Suprapubic skin (tissue), 4 donors: ENCODE measurements at regions not wholly inside any gene's neighbourhood (a gene's known extent, or its start where the extent isn't known, plus 50 kb on each side); places are given as distances from the start of the nearest gene placed in this dataset.

ENCODE experiments used
- DNase-seq, 2 donors: peaks; one replicate each; pipeline ENCODE4 v3.0.0-alpha.2; 2019; ENCODE audit warnings: low spot score in 2 of 2
- H3K27ac ChIP-seq: fragments of 200-600 bp; sonication (generic); one replicate; pipeline ENCODE4 v1.5.1; 2019
- H3K27me3 ChIP-seq: fragments of 200-600 bp; sonication (generic); one replicate; pipeline ENCODE4 v1.5.1; 2019
- H3K36me3 ChIP-seq: fragments of 200-600 bp; sonication (generic); one replicate; pipeline ENCODE4 v1.5.1; 2019
- H3K4me1 ChIP-seq: fragments of 200-600 bp; sonication (generic); one replicate; pipeline ENCODE4 v1.5.1; 2019
- H3K4me3 ChIP-seq: fragments of 200-600 bp; sonication (generic); one replicate; pipeline ENCODE4 v1.5.1; 2019; ENCODE audit warnings: mild to moderate bottlenecking
- H3K9me3 ChIP-seq: fragments of 200-600 bp; sonication (generic); one replicate; pipeline ENCODE4 v1.5.1; 2019
- CTCF ChIP-seq, 2 donors: fragments of 200-600 bp in 1 of 2; fragments of 450-650 bp in 1 of 2; sonication (generic) in 1 of 2; IDR thresholded peaks; one replicate each; pipeline ENCODE4 v1.5.1; 2016 to 2019; ENCODE audit warnings: antibody characterized with exemption in 2 of 2, mild to moderate bottlenecking in 1 of 2, moderate library complexity in 1 of 2
- EP300 ChIP-seq: sonication (generic); formaldehyde crosslinking; IDR thresholded peaks from one replicate; pipeline ENCODE4 v1.6.1; 2017; ENCODE audit warnings: antibody characterized with exemption
- POLR2A ChIP-seq, 2 donors: fragments of 450-650 bp; IDR thresholded peaks; one replicate each; pipeline ENCODE4 v1.6.1; 2017; ENCODE audit warnings: antibody characterized with exemption in 2 of 2, mild to moderate bottlenecking in 2 of 2, moderate library complexity in 2 of 2
- POLR2AphosphoS5 ChIP-seq, 3 donors: sonication (generic); formaldehyde crosslinking; IDR thresholded peaks; one replicate each; pipeline ENCODE4 v1.6.1; 2017; ENCODE audit warnings: antibody characterized with exemption in 3 of 3
- WGBS: methylation state at CpG from one replicate; pipeline ENCODE4 v1.1.5; 2018; 5-methylcytosine and 5-hydroxymethylcytosine counted together

- Histone ChIP-seq H3K27ac (no peak overlapping the region), H3K4me3 (no peak overlapping the region), H3K27me3 (no peaks in the 10 kb centered on the region), H3K36me3 (no peaks in the 10 kb centered on the region), H3K4me1 (no peaks in the 10 kb centered on the region), H3K9me3 (peaks cover 6% of the 10 kb centered on the region)
- TF ChIP-seq EP300 (no peak), POLR2AphosphoS5 (IDR thresholded peaks at IDR 0.05) (no peak), POLR2A (IDR thresholded peaks at IDR 0.05) (no peak), CTCF (IDR thresholded peaks at IDR 0.05) (no peak)
- DNase-seq = no peak
- 92% methylated on average over 12 of the region's 15 CpGs for WGBS
Measured at GRCh38 chr15:93266291-93266690, 177.3 kb upstream of the RGMA start.

GRCh38 chr15:93265111-93265556 lies 176.1 kb upstream of the RGMA start:
- H3K4me1 ChIP-seq = no peaks in the 10 kb centered on the region
- no peaks in the 10 kb centered on the region for H3K36me3 ChIP-seq
- no peak overlapping the region for H3K4me3 ChIP-seq
- DNase-seq = no peak
- H3K27ac ChIP-seq = no peak overlapping the region
- no peaks in the 10 kb centered on the region for H3K9me3 ChIP-seq
- no peak for TF ChIP-seq POLR2AphosphoS5 (IDR thresholded peaks at IDR 0.05)
- TF ChIP-seq CTCF (IDR thresholded peaks at IDR 0.05) = no peak
- TF ChIP-seq EP300 = no peak
- no peak for TF ChIP-seq POLR2A (IDR thresholded peaks at IDR 0.05)
- WGBS = 70% methylated on average over 7 of the region's 7 CpGs
- no peaks in the 10 kb centered on the region for H3K27me3 ChIP-seq

GRCh38 chr15:93261845-93262244 lies 172.8 kb upstream of the RGMA start:
- WGBS = 91% methylated on average over 4 of the region's 4 CpGs

GRCh38 chr15:93257920-93258319 lies 168.9 kb upstream of the RGMA start:
- TF ChIP-seq POLR2A (IDR thresholded peaks at IDR 0.05) (no peak), CTCF (IDR thresholded peaks at IDR 0.05) (no peak), POLR2AphosphoS5 (IDR thresholded peaks at IDR 0.05) (no peak), EP300 (no peak)

More at GRCh38 chr15:93261845-93262244, 172.8 kb upstream of the RGMA start:
- TF ChIP-seq POLR2AphosphoS5 (IDR thresholded peaks at IDR 0.05) (no peak), EP300 (no peak)
- Histone ChIP-seq H3K9me3 (no peaks in the 10 kb centered on the region), H3K36me3 (no peaks in the 10 kb centered on the region), H3K4me1 (no peaks in the 10 kb centered on the region), H3K27ac (no peak overlapping the region), H3K4me3 (no peak overlapping the region), H3K27me3 (no peaks in the 10 kb centered on the region)
- no peak for DNase-seq

GRCh38 chr15:93253681-93254080 lies 164.7 kb upstream of the RGMA start:
- Histone ChIP-seq H3K9me3 (no peaks in the 10 kb centered on the region), H3K36me3 (no peaks in the 10 kb centered on the region), H3K27me3 (no peaks in the 10 kb centered on the region), H3K4me3 (no peak overlapping the region), H3K4me1 (no peaks in the 10 kb centered on the region), H3K27ac (no peak overlapping the region)
- WGBS = 100% methylated on average over 2 of the region's 3 CpGs
- TF ChIP-seq POLR2A (IDR thresholded peaks at IDR 0.05) = no peak
- no peak for TF ChIP-seq CTCF (IDR thresholded peaks at IDR 0.05)
- TF ChIP-seq POLR2AphosphoS5 (IDR thresholded peaks at IDR 0.05) = no peak
- TF ChIP-seq EP300 = no peak
- no peak for DNase-seq

More at GRCh38 chr15:93257920-93258319, 168.9 kb upstream of the RGMA start:
- no peak for DNase-seq
- 88% methylated on average over 3 of the region's 3 CpGs for WGBS
- no peak overlapping the region for H3K4me3 ChIP-seq
- no peaks in the 10 kb centered on the region for H3K27me3 ChIP-seq
- no peaks in the 10 kb centered on the region for H3K36me3 ChIP-seq
- H3K9me3 ChIP-seq = no peaks in the 10 kb centered on the region
- no peak overlapping the region for H3K27ac ChIP-seq
- no peaks in the 10 kb centered on the region for H3K4me1 ChIP-seq

DNA sequence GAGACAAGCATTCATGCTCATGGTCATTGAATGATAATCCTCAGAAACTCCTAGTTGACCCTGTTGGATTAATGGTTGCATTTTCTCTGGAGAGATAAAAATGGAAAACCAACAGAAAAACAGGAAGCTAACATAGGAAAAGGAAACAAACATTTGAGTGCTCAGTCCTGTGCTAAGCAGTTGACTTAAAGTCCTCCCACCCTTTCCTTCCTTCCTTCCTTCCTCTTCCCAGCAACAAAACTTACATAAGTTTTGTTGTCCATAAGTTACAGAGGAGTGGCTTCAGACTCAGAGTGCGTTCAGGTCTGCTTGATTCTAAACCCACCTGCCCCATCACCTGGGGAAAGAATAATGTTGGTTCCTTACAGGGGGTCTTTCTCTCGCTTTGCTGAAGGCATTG lies 163.8 kb upstream of the RGMA start:
- TF ChIP-seq POLR2AphosphoS5 (IDR thresholded peaks at IDR 0.05) = no peak
- no peak for TF ChIP-seq POLR2A (IDR thresholded peaks at IDR 0.05)
- no peak for TF ChIP-seq EP300
- TF ChIP-seq CTCF (IDR thresholded peaks at IDR 0.05) = no peak
- H3K27ac ChIP-seq = no peak overlapping the region
- no peaks in the 10 kb centered on the region for H3K9me3 ChIP-seq
- H3K4me1 ChIP-seq = no peaks in the 10 kb centered on the region
- H3K4me3 ChIP-seq = no peak overlapping the region
- no peaks in the 10 kb centered on the region for H3K36me3 ChIP-seq
- 79% methylated on average over 2 of the region's 2 CpGs for WGBS
- no peaks in the 10 kb centered on the region for H3K27me3 ChIP-seq
- DNase-seq = no peak
